ENCODE measurements at regions not wholly inside any gene's neighbourhood (a gene's known extent, or its start where the extent isn't known, plus 50 kb on each side); places are given as distances from the start of the nearest gene placed in this dataset.

DNA sequence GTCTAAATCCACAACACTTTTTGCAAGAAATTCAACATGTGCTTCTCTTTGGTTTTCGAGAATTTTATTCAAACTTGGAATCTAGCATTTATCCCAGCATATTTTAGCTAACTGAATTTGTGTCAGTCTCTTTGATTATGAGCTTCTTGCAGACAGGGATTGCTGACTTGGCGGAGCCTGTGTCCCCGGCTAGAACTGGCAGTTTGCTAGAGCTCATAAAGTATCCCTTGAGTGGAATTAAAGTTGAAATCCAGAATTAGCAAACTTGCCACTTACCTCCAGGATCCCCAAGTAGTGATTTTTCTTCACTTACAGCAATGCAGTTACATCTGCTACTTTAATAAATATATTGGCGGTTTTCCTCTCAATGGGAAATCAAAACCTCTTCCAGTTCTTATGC, 306.9 kb downstream of the AACS start:
- TF ChIP-seq, protein P1, sequence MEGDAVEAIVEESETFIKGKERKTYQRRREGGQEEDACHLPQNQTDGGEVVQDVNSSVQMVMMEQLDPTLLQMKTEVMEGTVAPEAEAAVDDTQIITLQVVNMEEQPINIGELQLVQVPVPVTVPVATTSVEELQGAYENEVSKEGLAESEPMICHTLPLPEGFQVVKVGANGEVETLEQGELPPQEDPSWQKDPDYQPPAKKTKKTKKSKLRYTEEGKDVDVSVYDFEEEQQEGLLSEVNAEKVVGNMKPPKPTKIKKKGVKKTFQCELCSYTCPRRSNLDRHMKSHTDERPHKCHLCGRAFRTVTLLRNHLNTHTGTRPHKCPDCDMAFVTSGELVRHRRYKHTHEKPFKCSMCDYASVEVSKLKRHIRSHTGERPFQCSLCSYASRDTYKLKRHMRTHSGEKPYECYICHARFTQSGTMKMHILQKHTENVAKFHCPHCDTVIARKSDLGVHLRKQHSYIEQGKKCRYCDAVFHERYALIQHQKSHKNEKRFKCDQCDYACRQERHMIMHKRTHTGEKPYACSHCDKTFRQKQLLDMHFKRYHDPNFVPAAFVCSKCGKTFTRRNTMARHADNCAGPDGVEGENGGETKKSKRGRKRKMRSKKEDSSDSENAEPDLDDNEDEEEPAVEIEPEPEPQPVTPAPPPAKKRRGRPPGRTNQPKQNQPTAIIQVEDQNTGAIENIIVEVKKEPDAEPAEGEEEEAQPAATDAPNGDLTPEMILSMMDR (IDR thresholded peaks at IDR 0.05), result no peak
- TF ChIP-seq ZFX (IDR thresholded peaks at IDR 0.05; ENCODE audit: borderline replicate concordance), result no peak
